GM13977 (cell line): ENCODE measurements at regions not wholly inside any gene's neighbourhood (a gene's known extent, or its start where the extent isn't known, plus 50 kb on each side); places are given as distances from the start of the nearest gene placed in this dataset.

ENCODE experiments used
- DNase-seq: peaks from one replicate; pipeline ENCODE4 v3.0.0; 2012; ENCODE audit warnings: low spot score
- in situ Hi-C: fragments of 300-500 bp; cut with MboI; formaldehyde crosslinking; loops from one replicate; pipeline ENCODE4 v1.12.0; 2022; ENCODE audit warnings: low sequenced_read_pairs, low pct_unique_long_range_greater_than_20kb, mixed read lengths, inconsistent platforms; ENCODE audit not compliant: unreplicated experiment
- TF ChIP-seq, protein P1 (sequence below): IDR thresholded peaks from 2 replicates; pipeline ENCODE4 v1.5.1; 2012; ENCODE audit warnings: mild to moderate bottlenecking, control low read depth; ENCODE audit not compliant: insufficient read depth; ENCODE audit errors: extremely low read depth, missing control alignments

DNA sequence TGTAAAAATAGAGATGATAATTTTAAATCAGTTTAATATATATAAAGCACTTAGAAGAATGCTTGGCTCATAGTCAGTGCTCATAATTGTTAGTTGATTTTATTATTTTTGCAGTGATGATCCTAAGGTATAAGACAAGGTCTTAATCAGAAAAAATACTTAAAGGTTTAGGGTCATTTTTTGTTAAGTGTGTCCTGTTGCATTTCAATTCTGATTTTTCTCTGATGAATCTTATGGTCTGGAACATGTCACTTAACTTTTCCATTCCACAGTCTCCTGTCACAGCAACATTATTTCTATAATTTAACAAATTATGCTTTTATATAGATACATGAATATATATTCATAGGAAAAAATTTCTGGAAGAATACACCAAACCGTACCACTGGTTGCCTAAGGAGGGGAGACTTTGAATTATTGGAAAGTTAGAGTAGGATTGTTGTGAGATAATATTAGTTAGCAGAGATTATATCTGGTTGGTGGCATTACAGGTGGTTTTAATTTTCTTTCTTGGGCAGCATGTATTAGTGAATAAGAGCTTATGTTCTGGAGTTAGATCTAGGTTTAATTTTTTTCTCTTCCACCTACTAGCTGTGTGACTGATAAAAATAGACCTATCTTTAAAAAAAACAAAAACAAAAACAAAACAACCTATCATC is 188.7 kb downstream of the TANC2 start:
- DNase-seq = no peak
- TF ChIP-seq, protein P1, sequence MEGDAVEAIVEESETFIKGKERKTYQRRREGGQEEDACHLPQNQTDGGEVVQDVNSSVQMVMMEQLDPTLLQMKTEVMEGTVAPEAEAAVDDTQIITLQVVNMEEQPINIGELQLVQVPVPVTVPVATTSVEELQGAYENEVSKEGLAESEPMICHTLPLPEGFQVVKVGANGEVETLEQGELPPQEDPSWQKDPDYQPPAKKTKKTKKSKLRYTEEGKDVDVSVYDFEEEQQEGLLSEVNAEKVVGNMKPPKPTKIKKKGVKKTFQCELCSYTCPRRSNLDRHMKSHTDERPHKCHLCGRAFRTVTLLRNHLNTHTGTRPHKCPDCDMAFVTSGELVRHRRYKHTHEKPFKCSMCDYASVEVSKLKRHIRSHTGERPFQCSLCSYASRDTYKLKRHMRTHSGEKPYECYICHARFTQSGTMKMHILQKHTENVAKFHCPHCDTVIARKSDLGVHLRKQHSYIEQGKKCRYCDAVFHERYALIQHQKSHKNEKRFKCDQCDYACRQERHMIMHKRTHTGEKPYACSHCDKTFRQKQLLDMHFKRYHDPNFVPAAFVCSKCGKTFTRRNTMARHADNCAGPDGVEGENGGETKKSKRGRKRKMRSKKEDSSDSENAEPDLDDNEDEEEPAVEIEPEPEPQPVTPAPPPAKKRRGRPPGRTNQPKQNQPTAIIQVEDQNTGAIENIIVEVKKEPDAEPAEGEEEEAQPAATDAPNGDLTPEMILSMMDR = no peak
- in situ Hi-C loops = no loop called here

DNA sequence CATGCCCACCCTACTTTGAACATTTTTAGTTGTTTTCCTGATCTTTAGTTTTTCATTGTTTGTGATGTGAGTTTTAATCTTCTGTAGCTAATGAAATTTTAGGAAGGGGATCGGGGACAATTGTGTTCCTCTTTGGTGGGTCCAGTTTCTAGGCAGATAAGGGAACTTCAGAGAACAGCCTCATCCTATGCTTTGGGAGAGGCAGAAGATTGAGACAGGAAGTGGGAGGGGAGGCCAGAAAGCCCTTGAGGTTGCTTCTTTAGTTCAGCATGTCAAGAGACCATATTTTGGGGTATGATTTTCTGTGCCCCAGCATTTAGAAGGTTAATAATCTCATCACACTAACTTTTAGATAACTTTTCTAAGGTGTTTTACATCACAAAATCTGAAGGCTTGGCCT is 191.0 kb downstream of the TANC2 start:
- DNase-seq = no peak
- in situ Hi-C loops = no loop called here
- TF ChIP-seq, protein P1 = no peak

DNA sequence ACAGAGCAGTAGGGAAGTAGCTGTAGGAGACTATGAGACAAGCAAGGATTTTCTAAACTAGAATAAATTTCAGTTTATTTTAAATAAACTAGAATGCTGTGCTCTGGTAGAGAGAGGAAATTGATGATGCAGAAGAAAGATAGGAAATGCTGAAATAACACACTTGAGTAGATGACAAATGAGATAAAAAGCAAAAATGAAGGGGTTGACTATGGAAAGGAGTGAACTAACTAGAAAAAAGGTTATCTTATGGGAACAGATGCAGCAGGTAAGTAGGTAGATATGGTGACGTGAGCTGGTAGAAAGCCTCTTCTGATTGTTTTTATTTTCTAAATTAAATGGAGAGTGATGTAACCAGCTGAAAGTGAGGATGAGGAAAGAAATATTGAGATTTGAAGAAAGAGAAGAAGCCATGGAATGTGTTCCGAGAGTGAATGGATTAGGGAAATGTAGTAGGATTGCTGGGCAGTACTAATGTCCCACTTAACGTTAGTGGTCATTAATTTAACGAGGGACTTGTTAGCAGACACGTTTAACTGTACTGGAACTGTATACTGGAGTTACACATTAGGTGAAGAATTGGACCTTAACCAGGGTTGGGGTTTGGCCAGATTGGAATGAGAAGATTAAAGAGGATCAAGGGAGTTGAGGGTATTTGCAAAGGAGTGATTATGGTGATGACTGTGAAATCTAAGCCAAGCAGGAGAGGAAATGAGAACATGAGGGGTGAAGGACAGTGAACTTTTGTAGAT is 196.5 kb downstream of the TANC2 start:
- in situ Hi-C loops = no loop called here
- no peak for DNase-seq
- TF ChIP-seq, protein P1 = no peak

- DNase-seq = no peak
- in situ Hi-C loops = no loop called here
- TF ChIP-seq, protein P1 = no peak
Measured at GRCh38 chr17:63163158-63163520, 197.1 kb downstream of the TANC2 start.

DNA sequence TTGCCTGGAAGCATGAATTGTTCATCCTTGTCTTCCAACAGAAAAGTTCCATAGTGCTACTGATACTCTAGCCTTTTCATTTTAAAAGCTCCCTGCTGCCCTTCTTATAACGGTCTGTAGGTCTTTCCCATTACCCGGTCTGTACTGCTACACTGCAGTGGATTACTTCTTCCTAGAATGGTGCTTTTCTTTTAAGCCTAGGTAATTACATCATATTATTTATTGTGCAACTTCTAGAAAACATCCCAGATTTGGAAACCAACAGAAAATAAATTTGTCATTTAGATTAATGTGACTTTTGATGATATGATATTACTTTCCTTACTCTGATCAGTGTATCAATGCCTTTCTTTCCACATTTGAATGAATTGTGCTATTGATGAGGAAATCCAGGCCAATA is 199.4 kb downstream of the TANC2 start:
- in situ Hi-C loops = no loop called here
- TF ChIP-seq, protein P1 = no peak
- no peak for DNase-seq

GRCh38 chr17:63170795-63171194 is 204.8 kb downstream of the TANC2 start:
- no peak for DNase-seq
- TF ChIP-seq, protein P1 = no peak
- in situ Hi-C loops = no loop called here
